Activated naive CD4-positive, alpha-beta T cell treated with anti-CD3 and anti-CD28 coated beads, Interleukin-2, amount 50 U/mL, for 72 hours (primary cell): ENCODE measurements at regions not wholly inside any gene's neighbourhood (a gene's known extent, or its start where the extent isn't known, plus 50 kb on each side); places are given as distances from the start of the nearest gene placed in this dataset.
"Not testable (repeated sequence)": the region's sequence is repeated elsewhere in the genome, so short reads cannot be mapped to it uniquely, and the experiment has no call there.

Experiments
- ATAC-seq, 2 donors: fragments of 150-1000 bp; cut with Tn5 transposase; 2 replicates each; pipeline ENCODE4 v1.10.0; 2021; ENCODE audit warnings: mild to moderate bottlenecking in 2 of 2, moderate library complexity in 2 of 2
- DNase-seq, 2 donors: peaks; one replicate each; pipeline ENCODE4 v3.0.0; 2021 to 2022; ENCODE audit warnings: low spot score in 2 of 2
- H3K27ac Mint-ChIP-seq, 2 donors: one replicate each; pipeline ENCODE4 v1.8.0; 2022; ENCODE audit warnings: mild to moderate bottlenecking in 2 of 2, mixed read lengths in 2 of 2
- H3K36me3 Mint-ChIP-seq, 2 donors: one replicate each; pipeline ENCODE4 v1.8.0; 2022; ENCODE audit warnings: mixed read lengths in 2 of 2
- H3K9me3 Mint-ChIP-seq, 2 donors: one replicate each; pipeline ENCODE4 v1.8.0; 2022; ENCODE audit warnings: mixed read lengths in 2 of 2

DNA sequence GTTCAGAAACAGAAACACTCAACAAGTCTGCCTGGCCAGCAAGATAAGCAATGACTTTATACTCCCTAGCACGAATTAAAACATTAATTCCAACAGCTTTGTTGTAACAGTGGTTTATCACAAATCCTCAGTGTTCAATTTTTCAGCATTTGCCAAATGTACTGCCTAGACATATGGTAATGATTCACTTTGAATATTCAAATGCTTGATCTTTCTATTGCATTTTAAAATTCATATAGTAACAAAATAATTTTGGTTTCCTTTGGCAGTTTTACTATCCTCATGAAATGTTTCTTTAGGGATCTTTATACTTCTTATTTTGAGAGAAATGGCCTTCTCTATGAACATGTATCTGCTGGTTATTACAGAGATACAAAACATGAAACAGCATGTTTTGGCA is 851.8 kb upstream of the NXPH2 start:
- no peak for ATAC-seq
- no peak for DNase-seq
- peaks cover 8 to 12% of the 10 kb centered on the region in 2 donors for H3K9me3 Mint-ChIP-seq
- H3K27ac Mint-ChIP-seq, result no peak overlapping the region
- H3K36me3 Mint-ChIP-seq, result peaks cover 0 to 4% of the 10 kb centered on the region in 2 donors

DNA sequence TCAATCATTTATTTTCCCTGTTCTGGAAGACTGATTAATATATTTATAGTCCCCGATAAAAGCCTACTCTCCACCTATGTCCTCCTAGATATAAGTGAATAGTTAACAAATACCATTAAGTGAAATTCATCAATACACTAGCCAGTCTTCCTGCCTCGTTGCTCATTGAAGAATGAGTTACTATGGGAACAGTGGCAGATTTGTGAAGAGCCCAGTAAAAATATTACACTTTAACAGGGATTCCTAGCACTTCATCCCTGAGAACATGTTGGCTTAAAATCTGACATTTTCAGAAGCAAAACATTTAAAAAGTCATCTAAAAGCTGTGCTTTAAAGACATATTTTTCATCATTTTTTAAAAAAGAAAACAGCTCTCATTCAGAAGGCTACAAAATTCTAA is 848.7 kb upstream of the NXPH2 start:
- Mint-ChIP-seq H3K9me3 (peaks cover 10 to 15% of the 10 kb centered on the region in 2 donors), H3K36me3 (peaks cover 5% of the 10 kb centered on the region in 2 donors), H3K27ac (no peak overlapping the region)
- no peak for ATAC-seq
- DNase-seq, result no peak

DNA sequence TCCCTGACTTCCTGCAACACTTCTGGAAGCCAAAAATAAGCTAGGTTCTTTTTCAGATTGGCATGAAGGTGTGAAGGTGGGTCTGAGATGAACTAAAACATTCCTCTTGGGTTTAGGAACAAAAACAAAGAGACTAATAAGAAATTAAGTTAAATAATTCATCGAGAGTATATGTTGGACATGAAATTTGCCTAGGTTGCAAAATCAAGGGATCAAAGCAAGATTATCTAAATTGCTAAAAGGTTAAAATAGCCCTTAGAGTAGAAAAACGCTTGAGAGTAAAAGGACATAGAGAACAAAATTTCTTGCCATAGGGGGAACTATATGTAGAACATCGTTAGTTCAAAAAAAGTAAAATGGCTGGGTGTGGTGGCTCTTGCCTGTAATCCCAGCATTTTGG is 845.9 kb upstream of the NXPH2 start:
- ATAC-seq (no peak), DNase-seq (no peak)
- peaks cover 18 to 23% of the 10 kb centered on the region in 2 donors for H3K9me3 Mint-ChIP-seq
- peaks cover 5 to 12% of the 10 kb centered on the region in 2 donors for H3K36me3 Mint-ChIP-seq
- H3K27ac Mint-ChIP-seq, result no peak overlapping the region

DNA sequence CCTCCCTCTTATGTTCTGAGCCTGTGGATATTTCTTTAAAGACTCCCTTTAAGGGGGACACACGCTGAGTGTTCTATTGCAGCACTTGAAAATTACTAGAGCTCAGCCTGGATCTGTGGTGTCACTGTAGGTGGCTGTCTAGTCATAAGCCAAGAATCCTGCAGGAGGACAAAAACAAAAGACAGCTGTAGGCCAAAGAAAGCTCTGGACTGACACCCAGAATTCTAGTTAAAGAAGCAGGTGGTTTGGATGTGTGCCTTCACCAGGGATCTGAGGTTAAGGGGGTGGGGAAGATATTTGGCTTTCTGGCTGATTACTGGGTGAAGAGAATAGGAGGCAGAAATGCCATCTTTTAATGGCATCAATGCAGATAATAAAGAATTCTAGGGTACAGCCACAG is 842.5 kb upstream of the NXPH2 start:
- H3K9me3 Mint-ChIP-seq, result peaks cover 27 to 39% of the 10 kb centered on the region in 2 donors
- no peak for ATAC-seq
- no peak for DNase-seq
- peaks cover 13 to 22% of the 10 kb centered on the region in 2 donors for H3K36me3 Mint-ChIP-seq
- no peak overlapping the region for H3K27ac Mint-ChIP-seq

DNA sequence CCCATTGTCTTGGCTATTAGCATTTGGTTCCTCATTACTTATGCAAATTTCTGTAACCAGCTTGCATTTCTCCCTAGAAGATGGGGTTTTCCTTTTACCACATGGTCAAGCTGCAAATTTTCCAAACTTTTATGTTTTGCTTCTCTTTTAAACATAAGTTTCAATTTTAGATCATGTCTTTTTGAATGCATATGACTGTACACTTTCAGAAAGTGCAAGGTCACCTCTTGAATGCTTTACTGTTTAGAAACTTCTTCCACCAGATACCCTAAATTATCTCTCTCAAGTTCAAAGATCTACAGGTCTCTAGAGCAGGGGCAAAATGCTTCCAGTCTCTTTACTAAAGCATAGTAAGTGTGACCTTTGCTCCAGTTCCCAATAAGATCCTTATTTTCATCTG is 837.6 kb upstream of the NXPH2 start:
- H3K9me3 Mint-ChIP-seq, result peaks cover 21 to 40% of the 10 kb centered on the region in 2 donors
- H3K27ac Mint-ChIP-seq, result no peak overlapping the region
- DNase-seq (no peak), ATAC-seq (no peak)
- peaks cover 8 to 18% of the 10 kb centered on the region in 2 donors for H3K36me3 Mint-ChIP-seq

DNA sequence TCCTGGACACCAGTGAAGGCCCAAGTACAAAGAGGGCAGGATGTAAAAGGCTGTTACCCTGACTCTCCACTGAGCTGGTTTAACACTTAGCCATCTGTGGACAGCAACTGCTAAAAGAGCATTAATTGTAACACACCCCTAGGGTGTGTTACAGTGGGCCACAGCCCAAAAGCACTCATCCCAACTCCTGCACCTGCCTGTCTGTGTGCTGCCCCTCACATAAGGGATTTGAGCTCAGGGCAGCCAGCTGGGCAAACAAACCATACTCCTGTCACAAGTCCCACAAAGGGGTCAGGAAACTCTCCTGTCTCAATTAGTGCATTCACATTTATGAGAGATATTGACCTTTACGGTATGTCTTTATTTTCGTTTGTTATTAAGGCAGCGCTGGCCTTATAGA is 833.1 kb upstream of the NXPH2 start:
- peaks cover 0 to 12% of the 10 kb centered on the region in 2 donors for H3K36me3 Mint-ChIP-seq
- no peak for ATAC-seq
- no peak overlapping the region for H3K27ac Mint-ChIP-seq

DNA sequence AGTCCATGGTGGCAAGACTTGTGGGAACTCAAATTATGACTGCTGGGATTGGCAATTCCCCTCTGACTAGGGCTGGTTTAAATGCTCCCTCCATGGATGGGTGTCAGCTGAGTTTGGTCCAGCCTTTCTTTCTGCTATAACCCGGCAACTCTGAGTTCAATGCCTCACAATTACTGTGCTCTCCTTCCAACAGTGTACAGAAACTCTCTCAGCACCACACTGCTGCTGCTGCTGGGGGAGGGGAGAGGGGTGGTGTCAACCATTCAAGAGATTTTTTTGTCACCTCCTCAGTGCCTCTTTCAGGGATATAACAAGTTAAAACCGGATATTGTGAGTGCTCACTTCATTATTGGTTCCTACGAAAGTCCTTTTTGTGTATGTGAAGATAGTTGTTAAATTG is 830.3 kb upstream of the NXPH2 start:
- H3K36me3 Mint-ChIP-seq, result peaks cover 0 to 14% of the 10 kb centered on the region in 2 donors
- ATAC-seq (no peak), DNase-seq (no peak)
- H3K27ac Mint-ChIP-seq, result no peak overlapping the region
- peaks cover 16 to 37% of the 10 kb centered on the region in 2 donors for H3K9me3 Mint-ChIP-seq

More for the DNA sequence above, 833.1 kb upstream of the NXPH2 start:
- no peak for DNase-seq
- peaks cover 13 to 29% of the 10 kb centered on the region in 2 donors for H3K9me3 Mint-ChIP-seq

DNA sequence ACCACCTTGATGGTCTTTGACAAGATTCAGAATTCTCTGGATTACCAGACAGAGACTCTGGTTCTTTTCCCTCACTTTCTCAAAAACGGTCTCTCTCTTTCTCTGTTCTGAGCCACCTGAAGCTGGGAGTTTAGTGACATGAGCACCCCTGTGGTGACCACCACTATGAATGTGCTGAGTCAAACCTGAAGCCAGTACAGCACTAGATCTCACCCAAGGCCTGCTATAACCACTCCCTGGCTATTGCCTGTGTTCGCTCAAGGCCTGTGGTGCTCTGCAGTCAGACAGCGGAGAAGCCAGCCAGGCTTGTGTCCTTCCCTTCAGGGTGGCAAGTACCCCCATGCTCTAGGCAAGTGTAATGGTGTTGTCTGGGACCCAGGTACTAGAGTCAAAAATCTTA is 828.9 kb upstream of the NXPH2 start:
- Mint-ChIP-seq H3K27ac (no peak overlapping the region), H3K9me3 (peaks cover 12 to 44% of the 10 kb centered on the region in 2 donors), H3K36me3 (peaks cover 0 to 14% of the 10 kb centered on the region in 2 donors)
- DNase-seq, result no peak
- ATAC-seq, result no peak

DNA sequence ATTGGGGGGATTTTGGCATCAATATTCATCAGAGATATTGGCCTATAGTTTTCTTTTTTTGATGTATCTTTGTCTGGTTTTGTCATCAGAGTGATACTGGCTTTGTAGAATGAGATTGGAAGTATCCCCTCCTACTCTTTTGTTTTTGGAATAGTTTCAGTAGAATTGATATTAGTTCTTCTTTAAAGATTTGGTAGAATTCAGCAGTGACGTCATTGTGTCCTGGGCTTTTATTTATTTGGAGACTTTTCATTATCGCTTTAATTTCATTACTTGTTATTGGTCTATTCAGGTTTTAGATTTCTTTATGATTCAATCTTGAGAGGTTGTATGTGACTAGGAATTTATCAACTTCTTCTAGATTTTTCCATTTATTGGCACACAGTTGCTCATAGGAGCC is 825.5 kb upstream of the NXPH2 start:
- H3K9me3 Mint-ChIP-seq, result peaks cover 22 to 51% of the 10 kb centered on the region in 2 donors
- no peak for ATAC-seq
- H3K27ac Mint-ChIP-seq, result no peak overlapping the region
- H3K36me3 Mint-ChIP-seq, result peaks cover 0 to 14% of the 10 kb centered on the region in 2 donors
- DNase-seq, result no peak

DNA sequence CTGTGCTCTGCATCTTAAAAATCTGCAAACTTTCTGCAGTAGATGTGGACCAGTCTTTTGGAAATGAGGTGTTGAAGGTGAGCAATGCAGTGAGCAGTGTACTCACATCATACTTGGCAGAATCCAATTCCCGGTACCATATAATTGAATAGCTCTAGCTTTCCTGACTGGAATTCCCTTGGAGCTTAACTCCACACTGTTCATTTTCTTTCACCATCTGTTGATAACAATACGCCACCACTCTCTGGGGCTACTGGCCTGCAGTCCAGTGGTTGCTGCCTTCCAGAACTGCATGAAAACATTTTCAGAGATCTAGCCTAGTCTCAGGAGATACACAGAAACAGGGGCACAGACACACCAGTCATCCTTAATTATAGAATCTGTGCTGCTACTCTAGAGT is 820.0 kb upstream of the NXPH2 start:
- Mint-ChIP-seq H3K9me3 (peaks cover 11 to 30% of the 10 kb centered on the region in 2 donors), H3K36me3 (no peaks in the 10 kb centered on the region), H3K27ac (no peak overlapping the region)
- DNase-seq (no peak), ATAC-seq (no peak)

DNA sequence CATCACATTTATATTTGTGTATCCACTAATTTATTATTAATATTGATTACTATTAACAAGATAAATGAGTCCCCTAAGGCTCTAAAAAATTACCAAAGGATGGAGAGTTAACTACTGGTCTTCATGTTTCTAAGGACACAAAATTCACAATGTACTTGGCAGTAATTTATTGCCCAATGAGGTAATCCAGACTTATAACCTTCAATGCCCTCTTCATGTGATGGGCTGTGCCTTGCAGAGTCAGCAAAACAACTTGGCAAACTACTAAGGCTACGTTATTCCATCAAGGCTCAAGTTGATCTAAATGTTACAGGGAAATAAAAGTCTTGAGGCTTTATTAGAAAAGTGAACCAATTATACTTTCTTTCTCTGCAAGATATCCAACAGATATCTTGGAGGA is 804.9 kb upstream of the NXPH2 start:
- peaks cover 17 to 21% of the 10 kb centered on the region in 2 donors for H3K9me3 Mint-ChIP-seq
- no peaks in the 10 kb centered on the region for H3K36me3 Mint-ChIP-seq
- H3K27ac Mint-ChIP-seq, result no peak overlapping the region
- ATAC-seq, result no peak
- DNase-seq, result no peak

DNA sequence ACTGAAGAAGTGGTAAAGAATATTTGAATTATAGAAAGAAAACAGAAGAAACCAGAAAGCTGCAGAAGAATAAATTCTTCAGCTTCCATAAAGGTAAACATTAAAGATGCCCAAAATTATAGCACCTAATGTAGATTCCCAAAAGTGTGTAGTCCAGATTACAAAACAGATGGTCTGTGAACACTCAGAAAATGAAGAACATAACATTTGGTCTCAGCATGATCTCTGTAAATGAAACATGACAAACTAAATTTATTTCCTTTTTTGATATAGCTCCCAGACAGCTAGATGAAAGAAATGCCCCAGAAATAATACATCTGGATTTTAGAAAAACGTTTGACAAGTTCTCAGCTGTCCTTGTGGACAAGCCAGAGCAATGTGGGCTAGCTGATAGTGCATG is 794.2 kb upstream of the NXPH2 start:
- Mint-ChIP-seq H3K27ac (no peak overlapping the region), H3K9me3 (peaks cover 30 to 37% of the 10 kb centered on the region in 2 donors), H3K36me3 (peaks cover 0 to 11% of the 10 kb centered on the region in 2 donors)
- DNase-seq (no peak), ATAC-seq (no peak)

DNA sequence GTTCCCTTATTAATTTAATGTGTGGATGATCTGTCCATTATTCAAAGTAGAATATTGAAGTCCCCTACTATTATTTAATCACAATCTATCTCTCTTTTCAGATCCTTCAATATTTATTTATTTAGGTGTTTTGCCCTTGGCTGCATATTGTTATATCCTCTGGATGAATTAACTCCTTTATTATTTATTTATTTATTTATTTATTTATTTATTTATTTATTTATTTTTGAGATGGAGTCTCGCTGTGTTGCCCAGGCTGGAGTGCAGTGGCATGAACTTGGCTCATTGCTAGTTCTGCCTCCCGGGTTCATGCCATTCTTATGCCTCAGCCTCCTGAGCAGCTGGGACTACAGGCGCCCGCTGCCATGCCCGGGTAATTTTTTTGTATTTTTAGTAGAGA is 776.6 kb upstream of the NXPH2 start:
- Mint-ChIP-seq H3K9me3 (peaks cover 23 to 33% of the 10 kb centered on the region in 2 donors), H3K36me3 (peaks cover 0 to 4% of the 10 kb centered on the region in 2 donors), H3K27ac (no peak overlapping the region)
- no peak for DNase-seq
- ATAC-seq, result no peak

DNA sequence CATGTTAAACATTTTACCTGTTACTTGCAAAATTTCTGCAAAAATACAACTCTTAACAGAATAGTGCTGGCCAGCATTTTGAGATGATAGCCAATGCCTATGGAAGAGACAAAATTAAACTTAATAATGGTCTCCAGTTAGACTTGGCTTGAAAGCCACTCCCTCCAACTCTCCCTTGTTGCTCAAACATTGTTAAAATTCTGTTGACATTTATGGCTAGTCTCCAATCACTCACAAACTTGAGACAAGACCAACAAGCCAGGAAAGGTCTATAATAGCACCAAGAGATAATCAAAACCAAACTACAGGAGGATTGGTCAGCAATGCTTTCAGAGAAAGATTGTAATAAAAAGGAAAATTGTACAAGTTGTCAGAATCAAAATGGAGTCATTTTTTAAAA is 770.7 kb upstream of the NXPH2 start:
- Mint-ChIP-seq H3K9me3 (peaks cover 20 to 21% of the 10 kb centered on the region in 2 donors), H3K36me3 (no peaks in the 10 kb centered on the region), H3K27ac (no peak overlapping the region)
- ATAC-seq (no peak), DNase-seq (no peak)

DNA sequence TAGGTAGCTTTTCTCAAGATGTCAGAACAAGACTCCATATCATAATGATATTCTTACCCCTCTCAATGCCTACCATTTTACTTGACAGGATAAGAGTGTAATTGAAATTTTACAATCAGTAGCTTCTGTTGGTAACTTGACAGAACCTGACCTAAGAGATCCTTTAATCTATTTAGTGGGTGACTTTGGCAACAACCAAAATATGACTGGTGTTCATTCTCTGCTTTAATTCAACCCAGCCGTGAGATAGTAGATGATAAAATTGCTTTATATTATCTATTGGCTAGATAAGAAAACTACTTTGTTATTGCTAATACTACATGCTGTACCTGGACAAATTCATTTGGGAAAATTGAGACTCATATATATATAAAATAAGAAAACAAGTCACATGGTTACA is 770.2 kb upstream of the NXPH2 start:
- Mint-ChIP-seq H3K9me3 (peaks cover 20% of the 10 kb centered on the region in 2 donors), H3K36me3 (no peaks in the 10 kb centered on the region), H3K27ac (no peak overlapping the region)
- ATAC-seq, result no peak
- no peak for DNase-seq

DNA sequence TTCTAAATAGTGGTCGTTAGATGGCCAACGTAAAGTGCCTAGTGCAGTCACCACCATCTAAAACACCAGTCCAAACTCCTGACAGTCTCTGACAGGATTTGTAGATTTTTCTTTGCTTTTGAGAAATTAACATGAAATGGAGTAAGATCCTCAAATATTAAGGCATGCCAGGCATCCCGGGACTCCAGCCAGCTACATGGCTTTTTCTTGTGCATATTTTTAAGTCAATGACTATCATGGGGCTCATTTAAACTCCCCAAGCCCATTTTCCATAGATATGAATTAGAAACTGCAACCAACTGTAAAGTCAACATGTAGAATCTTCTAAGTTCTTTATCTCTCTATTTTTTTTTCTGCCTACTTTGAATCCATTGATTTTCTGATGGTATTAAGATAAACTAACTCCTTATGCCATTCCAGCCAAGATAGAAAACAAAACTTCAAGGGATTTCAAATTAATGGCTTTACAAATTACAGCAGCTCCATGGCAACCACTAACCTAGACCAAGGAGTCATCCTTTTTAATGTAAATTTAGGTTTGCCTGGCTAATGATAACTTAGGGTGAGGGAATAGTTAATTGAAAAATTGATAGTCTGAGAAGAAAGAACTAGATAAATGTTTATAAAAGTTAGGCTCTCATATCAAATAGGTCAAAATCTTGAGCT is 764.1 kb upstream of the NXPH2 start:
- DNase-seq, result no peak
- H3K9me3 Mint-ChIP-seq, result peaks cover 17 to 26% of the 10 kb centered on the region in 2 donors
- no peaks in the 10 kb centered on the region for H3K36me3 Mint-ChIP-seq
- ATAC-seq, result no peak
- H3K27ac Mint-ChIP-seq, result no peak overlapping the region

DNA sequence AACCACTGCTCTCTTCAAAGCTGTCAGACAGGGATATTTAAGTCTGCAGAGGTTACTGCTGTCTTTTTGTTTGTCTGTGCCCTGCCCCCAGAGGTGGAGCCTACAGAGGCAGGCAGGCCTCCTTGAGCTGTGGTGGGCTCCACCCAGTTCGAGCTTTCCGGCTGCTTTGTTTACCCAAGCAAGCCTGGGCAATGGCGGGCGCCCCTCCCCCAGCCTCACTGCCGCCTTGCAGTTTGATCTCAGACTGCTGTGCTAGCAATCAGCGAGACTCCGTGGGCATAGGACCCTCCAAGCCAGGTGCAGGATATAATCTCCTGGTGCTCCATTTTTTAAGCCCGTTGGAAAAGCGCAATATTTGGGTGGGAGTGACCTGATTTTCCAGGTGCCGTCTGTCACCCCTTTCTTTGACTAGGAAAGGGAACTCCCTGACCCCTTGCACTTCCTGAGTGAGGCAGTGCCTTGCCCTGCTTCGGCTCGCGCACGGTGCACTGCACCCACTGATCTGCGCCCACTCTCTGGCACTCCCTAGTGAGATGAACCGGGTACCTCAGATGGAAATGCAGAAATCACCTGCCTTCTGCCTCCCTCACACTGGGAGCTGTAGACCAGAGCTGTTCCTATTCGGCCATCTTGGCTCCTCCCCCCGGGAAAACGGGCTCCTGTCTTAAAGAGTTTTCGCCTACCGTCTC is 758.3 kb upstream of the NXPH2 start:
- not testable (repeated sequence) for DNase-seq, ATAC-seq, H3K27ac Mint-ChIP-seq, H3K36me3 Mint-ChIP-seq
- H3K9me3 Mint-ChIP-seq, result peaks cover 7 to 12% of the 10 kb centered on the region in 2 donors

DNA sequence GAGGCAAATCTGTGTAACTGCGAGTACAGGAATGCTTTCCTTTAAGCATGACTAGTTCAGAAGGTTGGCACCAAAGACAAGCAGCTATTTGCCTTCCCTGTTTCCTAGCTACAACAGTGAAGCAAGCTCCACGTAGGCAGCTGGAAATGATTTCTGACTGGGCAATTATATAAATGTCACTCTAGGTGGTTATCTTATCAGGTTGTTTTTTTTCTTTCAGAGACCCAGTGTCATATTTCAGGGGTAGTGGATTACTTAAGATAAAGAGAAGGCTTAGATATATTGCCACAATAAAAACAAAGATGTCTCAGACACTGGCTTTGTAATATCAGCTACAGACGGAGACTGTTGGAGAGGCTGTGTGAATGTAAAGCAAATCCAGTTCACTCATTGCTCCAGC is 748.9 kb upstream of the NXPH2 start:
- H3K9me3 Mint-ChIP-seq, result peaks cover 9 to 14% of the 10 kb centered on the region in 2 donors
- no peak overlapping the region for H3K27ac Mint-ChIP-seq
- no peak for DNase-seq
- no peak for ATAC-seq
- H3K36me3 Mint-ChIP-seq, result no peaks in the 10 kb centered on the region
